ENCODE measurements at regions not wholly inside any gene's neighbourhood (a gene's known extent, or its start where the extent isn't known, plus 50 kb on each side); places are given as distances from the start of the nearest gene placed in this dataset.
"Not testable (repeated sequence)": the region's sequence is repeated elsewhere in the genome, so short reads cannot be mapped to it uniquely, and the experiment has no call there.

DNA sequence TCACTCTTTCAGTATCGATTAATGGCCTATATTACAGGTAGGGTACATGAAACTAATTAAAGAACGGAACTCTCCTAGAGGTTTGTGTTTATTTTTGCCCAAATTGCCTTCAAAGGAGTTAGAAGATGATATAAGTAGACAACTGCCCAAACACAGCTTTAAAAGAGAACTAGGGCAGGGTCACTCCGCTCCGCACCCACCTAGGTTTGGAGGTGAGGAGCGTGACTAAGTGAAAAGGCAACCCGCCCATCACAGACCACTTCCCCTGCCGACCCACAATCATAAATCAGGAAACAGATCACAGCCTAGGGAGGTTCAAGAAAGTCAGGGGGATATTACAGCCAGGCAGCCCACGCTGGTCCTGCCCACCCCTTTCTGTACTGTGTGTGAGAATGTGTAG lies 166.7 kb downstream of the C1D start:
- Histone ChIP-seq H3K4me3 (no peak overlapping the region), H3K27ac (no peak overlapping the region)
- TF ChIP-seq, protein P1, sequence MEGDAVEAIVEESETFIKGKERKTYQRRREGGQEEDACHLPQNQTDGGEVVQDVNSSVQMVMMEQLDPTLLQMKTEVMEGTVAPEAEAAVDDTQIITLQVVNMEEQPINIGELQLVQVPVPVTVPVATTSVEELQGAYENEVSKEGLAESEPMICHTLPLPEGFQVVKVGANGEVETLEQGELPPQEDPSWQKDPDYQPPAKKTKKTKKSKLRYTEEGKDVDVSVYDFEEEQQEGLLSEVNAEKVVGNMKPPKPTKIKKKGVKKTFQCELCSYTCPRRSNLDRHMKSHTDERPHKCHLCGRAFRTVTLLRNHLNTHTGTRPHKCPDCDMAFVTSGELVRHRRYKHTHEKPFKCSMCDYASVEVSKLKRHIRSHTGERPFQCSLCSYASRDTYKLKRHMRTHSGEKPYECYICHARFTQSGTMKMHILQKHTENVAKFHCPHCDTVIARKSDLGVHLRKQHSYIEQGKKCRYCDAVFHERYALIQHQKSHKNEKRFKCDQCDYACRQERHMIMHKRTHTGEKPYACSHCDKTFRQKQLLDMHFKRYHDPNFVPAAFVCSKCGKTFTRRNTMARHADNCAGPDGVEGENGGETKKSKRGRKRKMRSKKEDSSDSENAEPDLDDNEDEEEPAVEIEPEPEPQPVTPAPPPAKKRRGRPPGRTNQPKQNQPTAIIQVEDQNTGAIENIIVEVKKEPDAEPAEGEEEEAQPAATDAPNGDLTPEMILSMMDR (IDR thresholded peaks at IDR 0.05): no peak
- no peak for DNase-seq (ENCODE audit: low spot score)

DNA sequence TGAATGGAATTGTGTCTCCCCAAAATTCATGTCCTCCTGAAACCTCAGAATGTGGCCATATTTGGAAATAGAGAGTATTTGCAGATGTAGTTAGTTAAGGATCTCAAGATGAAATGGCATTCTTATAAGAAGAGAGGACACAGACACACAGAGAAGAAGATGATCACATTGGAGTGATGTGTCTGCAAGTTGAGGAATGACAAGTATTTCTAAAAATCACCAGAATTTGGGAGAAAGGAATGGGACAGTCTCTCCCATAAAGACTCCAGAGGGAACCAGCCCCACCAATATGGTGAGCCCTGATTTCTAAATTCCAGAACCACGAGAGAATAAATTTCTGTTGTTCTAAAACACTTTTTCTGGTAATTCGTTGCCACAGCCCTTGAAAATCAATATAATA lies 166.3 kb downstream of the C1D start:
- Histone ChIP-seq H3K27ac (no peak overlapping the region), H3K4me3 (no peak overlapping the region)
- DNase-seq (ENCODE audit: low spot score): no peak
- TF ChIP-seq, protein P1 (IDR thresholded peaks at IDR 0.05): no peak

DNA sequence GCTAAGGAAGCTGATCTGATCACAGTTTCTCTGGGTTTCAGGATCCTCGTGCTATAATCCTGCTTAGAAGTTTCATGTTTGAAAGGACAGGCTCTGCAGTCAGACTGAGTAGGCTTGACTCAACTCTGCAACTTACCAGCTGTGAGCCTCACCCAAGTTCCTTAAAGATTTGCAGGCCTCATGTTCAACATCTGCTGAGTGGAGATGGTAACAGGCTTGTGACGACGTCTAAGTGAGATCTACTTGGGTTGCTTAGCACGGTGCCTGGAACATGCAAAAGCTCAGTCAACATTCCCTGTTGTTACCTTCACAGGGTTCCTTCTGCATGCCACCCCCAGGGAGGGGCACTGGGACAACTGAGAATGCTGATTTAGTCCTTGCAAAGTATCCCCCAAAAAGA lies 164.2 kb downstream of the C1D start:
- DNase-seq (ENCODE audit: low spot score): no peak
- H3K4me3 ChIP-seq: no peak overlapping the region
- TF ChIP-seq, protein P1 (IDR thresholded peaks at IDR 0.05): no peak
- no peak overlapping the region for H3K27ac ChIP-seq

DNA sequence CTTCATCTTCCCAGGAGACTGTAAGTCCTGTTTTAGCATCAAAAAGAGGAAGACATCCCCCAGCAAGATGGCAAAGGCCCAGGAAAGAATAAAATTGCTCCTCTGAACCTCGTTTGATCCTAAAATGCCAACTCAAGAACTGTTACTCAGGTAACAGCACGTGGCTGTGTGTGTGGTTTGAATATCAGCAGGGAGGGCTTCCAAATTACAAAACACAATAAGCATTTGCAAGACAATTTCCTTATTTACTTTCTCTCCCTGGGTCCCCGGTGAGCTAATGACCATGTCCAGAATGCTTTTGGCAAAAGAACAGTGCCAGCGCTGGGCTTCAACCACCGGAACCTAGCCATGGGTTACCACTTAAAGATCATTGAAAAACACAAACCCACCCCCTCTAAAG lies 163.6 kb downstream of the C1D start:
- H3K27ac ChIP-seq: no peak overlapping the region
- DNase-seq (ENCODE audit: low spot score): no peak
- no peak overlapping the region for H3K4me3 ChIP-seq
- TF ChIP-seq, protein P1 (IDR thresholded peaks at IDR 0.05): no peak

DNA sequence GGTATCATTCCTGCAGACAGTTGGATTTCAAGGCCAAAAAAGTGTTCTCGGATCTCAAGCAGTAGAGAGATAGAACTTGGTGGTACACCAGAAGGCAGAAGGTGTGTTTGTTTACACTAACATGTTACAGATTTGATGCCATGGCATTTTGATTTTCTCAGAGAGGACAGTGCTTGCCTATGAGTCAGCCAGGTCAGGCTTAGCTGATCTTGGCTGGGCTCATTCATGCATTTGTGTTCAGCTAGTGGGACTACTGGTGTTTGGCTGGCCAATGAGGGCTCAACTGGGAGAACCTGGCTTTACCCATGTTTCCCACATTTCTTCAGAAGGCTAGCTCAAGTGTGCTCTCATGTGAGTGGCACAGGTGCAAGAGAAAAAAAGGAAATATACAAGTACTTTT lies 162.0 kb downstream of the C1D start:
- DNase-seq (ENCODE audit: low spot score): no peak
- H3K27ac ChIP-seq: no peak overlapping the region
- no peak overlapping the region for H3K4me3 ChIP-seq
- TF ChIP-seq, protein P1 (IDR thresholded peaks at IDR 0.05): no peak

DNA sequence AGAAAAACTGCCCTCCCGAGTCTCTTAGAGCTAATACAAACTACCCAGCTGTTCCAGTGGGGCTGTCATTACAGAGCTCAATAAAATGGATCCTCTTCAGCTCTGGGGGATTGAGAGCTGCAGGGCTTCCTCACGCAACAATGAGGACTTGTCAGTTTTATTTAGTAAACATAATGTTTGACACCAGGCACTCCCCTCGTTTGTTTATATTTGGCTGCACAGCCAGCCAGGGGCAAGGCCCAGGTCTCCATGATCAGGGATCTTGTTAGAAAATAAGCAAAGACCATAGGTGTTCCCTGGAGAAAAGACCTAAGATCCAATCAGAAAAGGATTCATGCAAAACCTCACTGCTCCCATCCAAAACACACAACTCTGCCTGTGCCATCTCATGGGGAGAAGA lies 158.2 kb downstream of the C1D start:
- TF ChIP-seq, protein P1 (IDR thresholded peaks at IDR 0.05): no peak
- no peak for DNase-seq (ENCODE audit: low spot score)
- Histone ChIP-seq H3K4me3 (no peak overlapping the region), H3K27ac (no peak overlapping the region)

DNA sequence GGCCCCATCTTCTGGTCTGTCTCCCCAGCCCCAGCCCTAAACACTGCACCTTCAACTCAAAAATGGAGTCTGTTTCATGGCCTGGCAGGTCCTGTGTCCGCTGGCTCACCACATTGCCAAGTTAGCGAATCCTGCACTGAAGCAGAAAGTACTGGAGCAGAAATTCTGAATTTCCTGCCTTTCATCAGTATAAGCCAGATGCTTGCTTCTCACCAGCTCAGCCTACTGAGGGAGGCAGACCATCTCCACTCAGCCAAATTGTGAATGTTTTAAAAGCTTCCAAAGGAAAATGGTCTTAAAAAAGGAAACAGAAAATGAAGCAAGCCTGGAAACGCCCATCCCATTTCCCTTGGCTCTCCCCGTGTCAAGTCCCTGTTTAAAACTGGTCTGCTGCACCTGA lies 157.8 kb downstream of the C1D start:
- DNase-seq (ENCODE audit: low spot score): no peak
- Histone ChIP-seq H3K27ac (no peak overlapping the region), H3K4me3 (no peak overlapping the region)
- TF ChIP-seq, protein P1 (IDR thresholded peaks at IDR 0.05): no peak

DNA sequence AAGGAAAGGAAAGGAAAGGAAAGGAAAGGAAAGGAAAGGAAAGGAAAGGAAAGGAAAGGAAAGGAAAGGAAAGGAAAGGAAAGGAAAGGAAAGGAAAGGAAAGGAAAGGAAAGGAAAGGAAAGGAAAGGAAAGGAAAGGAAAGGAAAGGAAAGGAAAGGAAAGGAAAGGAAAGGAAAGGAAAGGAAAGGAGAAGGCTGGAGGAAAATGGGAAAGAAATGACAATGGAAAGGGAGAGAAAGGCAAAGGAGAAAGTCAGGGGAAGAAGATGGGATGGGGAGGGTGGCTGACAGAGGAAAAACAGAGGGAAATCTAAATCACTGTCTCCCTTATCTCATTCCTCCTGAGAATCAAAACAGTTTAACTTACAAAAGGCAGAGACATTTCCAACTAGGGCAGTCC lies 156.3 kb downstream of the C1D start:
- H3K27ac ChIP-seq, H3K4me3 ChIP-seq: not testable (repeated sequence)

More for the DNA sequence above, 156.3 kb downstream of the C1D start:
- not testable (repeated sequence) for DNase-seq (ENCODE audit: low spot score)

Measured in coronary artery (tissue), 2 donors.